WTC11 (cell line): ENCODE measurements at regions not wholly inside any gene's neighbourhood (a gene's known extent, or its start where the extent isn't known, plus 50 kb on each side); places are given as distances from the start of the nearest gene placed in this dataset.

Experiments used
- ATAC-seq: fragments of 200-7000 bp; cut with Tn5 transposase; 2 replicates; pipeline ENCODE4 v1.10.0; 2021; ENCODE audit warnings: mild to moderate bottlenecking, moderate library complexity
- CTCF ChIA-PET: fragments of 300-600 bp; sonication (Branson Sonifier 250); formaldehyde crosslinking; loops from one replicate; lab custom pipeline; 2021; ENCODE audit warnings: antibody characterized with exemption; lab: Charles Lee
- POLR2A ChIA-PET: fragments of 350-600 bp; sonication (Branson Sonifier 250); formaldehyde crosslinking; loops from one replicate; lab custom pipeline; 2021; ENCODE audit warnings: antibody characterized with exemption; lab: Charles Lee
- DNase-seq: peaks from one replicate; pipeline ENCODE4 v3.0.0; 2021; ENCODE audit warnings: low spot score
- H3K27ac Mint-ChIP-seq: 2 replicates; pipeline ENCODE4 v1.8.0; 2021; ENCODE audit warnings: mixed read lengths
- H3K27me3 Mint-ChIP-seq: 2 replicates; pipeline ENCODE4 v1.8.0; 2021; ENCODE audit warnings: low read depth, mild to moderate bottlenecking, moderate library complexity, mixed read lengths
- H3K36me3 Mint-ChIP-seq: 2 replicates; pipeline ENCODE4 v1.8.0; 2021; ENCODE audit warnings: mixed read lengths
- H3K4me1 Mint-ChIP-seq: 2 replicates; pipeline ENCODE4 v1.8.0; 2022; ENCODE audit warnings: mixed read lengths
- H3K4me3 Mint-ChIP-seq: 2 replicates; pipeline ENCODE4 v1.8.0; 2021; ENCODE audit warnings: mild to moderate bottlenecking, moderate library complexity, mixed read lengths
- H3K9me3 Mint-ChIP-seq: 2 replicates; pipeline ENCODE4 v1.8.0; 2021; ENCODE audit warnings: mixed read lengths
- CBFB ChIP-seq: sonication (generic); formaldehyde crosslinking; IDR thresholded peaks from 2 replicates; pipeline ENCODE4 v1.8.1; 2022; ENCODE audit warnings: mild to moderate bottlenecking, low read depth, missing genetic modification reagents
- CREM ChIP-seq: sonication (generic); formaldehyde crosslinking; IDR thresholded peaks from 2 replicates; pipeline ENCODE4 v1.8.1; 2022; ENCODE audit warnings: mild to moderate bottlenecking, missing genetic modification reagents, moderate library complexity
- ELF4 ChIP-seq: sonication (generic); formaldehyde crosslinking; IDR thresholded peaks from 2 replicates; pipeline ENCODE4 v1.8.1; 2022; ENCODE audit warnings: low read depth, mild to moderate bottlenecking, moderate library complexity, missing genetic modification reagents
- FOXJ3 ChIP-seq: sonication (generic); formaldehyde crosslinking; IDR thresholded peaks from 2 replicates; pipeline ENCODE4 v1.9.0; 2021; ENCODE audit warnings: missing genetic modification reagents, mild to moderate bottlenecking, borderline replicate concordance
- FOXP1 ChIP-seq: sonication (generic); formaldehyde crosslinking; IDR thresholded peaks from 2 replicates; pipeline ENCODE4 v1.8.0; 2022; ENCODE audit warnings: missing genetic modification reagents, mild to moderate bottlenecking, moderate library complexity, borderline replicate concordance
- GABPB1 ChIP-seq: sonication (generic); formaldehyde crosslinking; IDR thresholded peaks from 2 replicates; pipeline ENCODE4 v1.8.1; 2023; ENCODE audit warnings: mild to moderate bottlenecking, missing genetic modification reagents
- GRHL2 ChIP-seq: fragments of 250-450 bp; sonication (Bioruptor Pico); IDR thresholded peaks from 2 replicates; pipeline ENCODE4 v1.8.0; 2022; ENCODE audit warnings: mild to moderate bottlenecking, moderate library complexity; ENCODE audit not compliant: insufficient replicate concordance, severe bottlenecking
- GTF2I ChIP-seq: fragments of 250-450 bp; sonication (Bioruptor Pico); conservative IDR thresholded peaks from 2 replicates; pipeline ENCODE4 v1.4.0; 2021; ENCODE audit warnings: mild to moderate bottlenecking
- KAT7 ChIP-seq: sonication (generic); formaldehyde crosslinking; IDR thresholded peaks from 2 replicates; pipeline ENCODE4 v1.8.1; 2023; ENCODE audit warnings: missing genetic modification reagents, mild to moderate bottlenecking, borderline replicate concordance
- NFYB ChIP-seq: sonication (generic); formaldehyde crosslinking; conservative IDR thresholded peaks from 2 replicates; pipeline ENCODE4 v1.8.0; 2022; ENCODE audit warnings: low read depth, missing genetic modification reagents
- RELA ChIP-seq: sonication (generic); formaldehyde crosslinking; IDR thresholded peaks from 2 replicates; pipeline ENCODE4 v1.8.1; 2022; ENCODE audit warnings: missing genetic modification reagents, mild to moderate bottlenecking, borderline replicate concordance
- SMAD3 ChIP-seq: sonication (generic); formaldehyde crosslinking; IDR thresholded peaks from 2 replicates; pipeline ENCODE4 v1.8.0; 2022; ENCODE audit warnings: missing genetic modification reagents, mild to moderate bottlenecking, borderline replicate concordance
- SMAD4 ChIP-seq: sonication (generic); formaldehyde crosslinking; IDR thresholded peaks from 2 replicates; pipeline ENCODE4 v1.8.0; 2022; ENCODE audit warnings: mild to moderate bottlenecking, missing genetic modification reagents
- SOX15 ChIP-seq: fragments of 250-450 bp; sonication (Bioruptor Pico); IDR thresholded peaks from 2 replicates; pipeline ENCODE4 v1.9.0; 2021; ENCODE audit warnings: mild to moderate bottlenecking
- ZNF219 ChIP-seq: sonication (generic); formaldehyde crosslinking; IDR thresholded peaks from 2 replicates; pipeline ENCODE4 v1.8.0; 2023; ENCODE audit warnings: missing genetic modification reagents, mild to moderate bottlenecking, borderline replicate concordance
- ZNF396 ChIP-seq: fragments of 250-450 bp; sonication (Bioruptor Pico); IDR thresholded peaks from 2 replicates; pipeline ENCODE4 v1.8.0; 2021; ENCODE audit warnings: mild to moderate bottlenecking, moderate library complexity, borderline replicate concordance
- ZNF416 ChIP-seq: fragments of 250-450 bp; sonication (Bioruptor Pico); IDR thresholded peaks from 2 replicates; pipeline ENCODE4 v1.9.0; 2021; ENCODE audit warnings: mild to moderate bottlenecking, inconsistent platforms
- ZNF423 ChIP-seq: fragments of 250-450 bp; sonication (Bioruptor Pico); IDR thresholded peaks from 2 replicates; pipeline ENCODE4 v2.1.2; 2022; ENCODE audit warnings: mild to moderate bottlenecking, moderate library complexity
- ZNF671 ChIP-seq: fragments of 250-450 bp; sonication (Bioruptor Pico); IDR thresholded peaks from 2 replicates; pipeline ENCODE4 v1.8.0; 2021; ENCODE audit warnings: mild to moderate bottlenecking
- TF ChIP-seq, protein P1 (sequence below): fragments of 250-450 bp; sonication (Bioruptor Pico); IDR thresholded peaks from 2 replicates; pipeline ENCODE4 v1.9.0; 2021; ENCODE audit warnings: moderate library complexity, mild to moderate bottlenecking, inconsistent platforms, borderline replicate concordance
- TF ChIP-seq, protein P2 (sequence below): sonication (generic); formaldehyde crosslinking; IDR thresholded peaks from 2 replicates; pipeline ENCODE4 v1.8.0; 2022; ENCODE audit warnings: mild to moderate bottlenecking, missing genetic modification reagents
- TF ChIP-seq, protein P3 (sequence below): sonication (generic); formaldehyde crosslinking; IDR thresholded peaks from 2 replicates; pipeline ENCODE4 v1.8.1; 2022; ENCODE audit warnings: mild to moderate bottlenecking, moderate library complexity, missing genetic modification reagents
- TF ChIP-seq, protein P4 (sequence below): sonication (generic); formaldehyde crosslinking; IDR thresholded peaks from 2 replicates; pipeline ENCODE4 v1.8.0; 2022; ENCODE audit warnings: mild to moderate bottlenecking, missing genetic modification reagents
- TF ChIP-seq, protein P5 (sequence below): sonication (generic); formaldehyde crosslinking; IDR thresholded peaks from 2 replicates; pipeline ENCODE4 v1.8.1; 2022; ENCODE audit warnings: missing genetic modification reagents, borderline replicate concordance
- TF ChIP-seq, protein P6 (sequence below): fragments of 250-450 bp; sonication (Bioruptor Pico); IDR thresholded peaks from 2 replicates; pipeline ENCODE4 v1.9.0; 2021; ENCODE audit warnings: mild to moderate bottlenecking

DNA sequence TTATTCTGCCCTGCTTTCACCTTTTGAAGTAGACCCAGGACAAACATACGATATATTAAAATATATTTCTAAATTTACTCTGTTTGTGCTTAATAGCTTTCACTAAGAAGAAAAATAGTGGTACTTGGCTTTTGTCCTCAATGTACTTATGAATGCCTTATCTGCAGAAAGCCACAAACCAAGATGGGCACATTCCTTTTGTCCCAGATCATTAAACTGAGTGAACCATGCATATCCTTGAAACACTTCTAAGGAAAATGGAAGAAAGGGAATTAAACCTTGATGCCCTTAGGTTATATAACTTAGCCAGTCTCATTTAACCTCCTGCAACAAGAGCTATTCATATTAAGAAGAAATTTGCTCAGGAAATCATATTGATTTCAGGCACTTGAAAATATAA lies 553.8 kb upstream of the CDH9 start:
- H3K4me1 Mint-ChIP-seq = 0 out of 2 replicates have a peak, but pooled peaks cover 3% of the 10 kb centered on the region
- no peak overlapping the region for H3K4me3 Mint-ChIP-seq
- ChIA-PET CTCF (no interaction called here), POLR2A (no interaction called here)
- no peaks in the 10 kb centered on the region for H3K27me3 Mint-ChIP-seq
- DNase-seq (no peak), ATAC-seq (no peak)
- H3K9me3 Mint-ChIP-seq = peaks cover 18% of the 10 kb centered on the region
- H3K27ac Mint-ChIP-seq = no peak overlapping the region
- H3K36me3 Mint-ChIP-seq = no peaks in the 10 kb centered on the region
- TF ChIP-seq SOX15 (CRISPR knock-in tag) (no peak), KAT7 (CRISPR knock-in tag) (no peak), CBFB (CRISPR knock-in tag) (no peak), SMAD3 (CRISPR knock-in tag) (no peak), GRHL2 (CRISPR knock-in tag) (no peak), ZNF219 (no peak), ZNF423 (CRISPR knock-in tag) (no peak), ELF4 (no peak), ZNF671 (no peak), FOXP1 (CRISPR knock-in tag) (no peak), FOXJ3 (CRISPR knock-in tag) (no peak), RELA (no peak), ZNF396 (CRISPR knock-in tag) (no peak), ZNF416 (CRISPR knock-in tag) (no peak), NFYB (CRISPR knock-in tag) (no peak)
- TF ChIP-seq, protein P1, sequence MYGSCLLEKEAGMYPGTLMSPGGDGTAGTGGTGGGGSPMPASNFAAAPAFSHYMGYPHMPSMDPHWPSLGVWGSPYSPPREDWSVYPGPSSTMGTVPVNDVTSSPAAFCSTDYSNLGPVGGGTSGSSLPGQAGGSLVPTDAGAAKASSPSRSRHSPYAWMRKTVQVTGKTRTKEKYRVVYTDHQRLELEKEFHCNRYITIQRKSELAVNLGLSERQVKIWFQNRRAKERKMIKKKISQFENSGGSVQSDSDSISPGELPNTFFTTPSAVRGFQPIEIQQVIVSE (CRISPR knock-in tag) = no peak
- TF ChIP-seq, protein P2, sequence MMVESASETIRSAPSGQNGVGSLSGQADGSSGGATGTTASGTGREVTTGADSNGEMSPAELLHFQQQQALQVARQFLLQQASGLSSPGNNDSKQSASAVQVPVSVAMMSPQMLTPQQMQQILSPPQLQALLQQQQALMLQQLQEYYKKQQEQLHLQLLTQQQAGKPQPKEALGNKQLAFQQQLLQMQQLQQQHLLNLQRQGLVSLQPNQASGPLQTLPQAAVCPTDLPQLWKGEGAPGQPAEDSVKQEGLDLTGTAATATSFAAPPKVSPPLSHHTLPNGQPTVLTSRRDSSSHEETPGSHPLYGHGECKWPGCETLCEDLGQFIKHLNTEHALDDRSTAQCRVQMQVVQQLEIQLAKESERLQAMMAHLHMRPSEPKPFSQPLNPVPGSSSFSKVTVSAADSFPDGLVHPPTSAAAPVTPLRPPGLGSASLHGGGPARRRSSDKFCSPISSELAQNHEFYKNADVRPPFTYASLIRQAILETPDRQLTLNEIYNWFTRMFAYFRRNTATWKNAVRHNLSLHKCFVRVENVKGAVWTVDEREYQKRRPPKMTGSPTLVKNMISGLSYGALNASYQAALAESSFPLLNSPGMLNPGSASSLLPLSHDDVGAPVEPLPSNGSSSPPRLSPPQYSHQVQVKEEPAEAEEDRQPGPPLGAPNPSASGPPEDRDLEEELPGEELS = no peak
- TF ChIP-seq, protein P3, sequence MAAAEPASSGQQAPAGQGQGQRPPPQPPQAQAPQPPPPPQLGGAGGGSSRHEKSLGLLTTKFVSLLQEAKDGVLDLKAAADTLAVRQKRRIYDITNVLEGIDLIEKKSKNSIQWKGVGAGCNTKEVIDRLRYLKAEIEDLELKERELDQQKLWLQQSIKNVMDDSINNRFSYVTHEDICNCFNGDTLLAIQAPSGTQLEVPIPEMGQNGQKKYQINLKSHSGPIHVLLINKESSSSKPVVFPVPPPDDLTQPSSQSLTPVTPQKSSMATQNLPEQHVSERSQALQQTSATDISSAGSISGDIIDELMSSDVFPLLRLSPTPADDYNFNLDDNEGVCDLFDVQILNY (CRISPR knock-in tag) = no peak
- TF ChIP-seq, protein P4, sequence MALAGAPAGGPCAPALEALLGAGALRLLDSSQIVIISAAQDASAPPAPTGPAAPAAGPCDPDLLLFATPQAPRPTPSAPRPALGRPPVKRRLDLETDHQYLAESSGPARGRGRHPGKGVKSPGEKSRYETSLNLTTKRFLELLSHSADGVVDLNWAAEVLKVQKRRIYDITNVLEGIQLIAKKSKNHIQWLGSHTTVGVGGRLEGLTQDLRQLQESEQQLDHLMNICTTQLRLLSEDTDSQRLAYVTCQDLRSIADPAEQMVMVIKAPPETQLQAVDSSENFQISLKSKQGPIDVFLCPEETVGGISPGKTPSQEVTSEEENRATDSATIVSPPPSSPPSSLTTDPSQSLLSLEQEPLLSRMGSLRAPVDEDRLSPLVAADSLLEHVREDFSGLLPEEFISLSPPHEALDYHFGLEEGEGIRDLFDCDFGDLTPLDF (CRISPR knock-in tag) = no peak
- TF ChIP-seq, all 79 proteins: peak for 0

DNA sequence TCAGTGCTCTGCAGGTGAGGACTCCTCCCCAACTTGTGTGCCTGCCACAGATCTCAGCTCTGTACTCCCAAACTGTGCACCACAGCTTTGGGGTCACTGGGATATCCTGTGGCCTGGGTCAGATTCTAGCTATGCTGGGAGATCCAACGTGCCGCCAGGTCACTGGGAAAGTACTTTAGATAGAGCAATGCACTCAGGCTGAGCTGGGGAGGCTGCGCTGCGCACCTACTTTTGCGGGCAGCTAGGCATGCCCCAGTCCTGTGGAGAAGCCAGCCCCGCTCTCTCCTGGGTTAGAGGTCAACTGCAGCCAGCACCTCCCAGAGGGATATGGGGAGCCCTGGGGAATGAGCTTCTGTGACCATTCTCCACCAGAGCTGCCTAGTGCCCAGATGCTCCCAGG lies 552.1 kb upstream of the CDH9 start:
- ATAC-seq (peak; percentile 28; the same call in 1 of the 2 replicates), DNase-seq (no peak)
- H3K36me3 Mint-ChIP-seq = 0 out of 2 replicates have a peak, but pooled peaks cover 4% of the 10 kb centered on the region
- H3K27me3 Mint-ChIP-seq = no peaks in the 10 kb centered on the region
- H3K9me3 Mint-ChIP-seq = peaks cover 14% of the 10 kb centered on the region
- H3K4me1 Mint-ChIP-seq = peaks cover 9% of the 10 kb centered on the region; the same call in 1 of the 2 replicates
- no peak overlapping the region for H3K27ac Mint-ChIP-seq
- ChIA-PET CTCF (no interaction called here), POLR2A (no interaction called here)
- no peak overlapping the region for H3K4me3 Mint-ChIP-seq
- TF ChIP-seq, protein P5, sequence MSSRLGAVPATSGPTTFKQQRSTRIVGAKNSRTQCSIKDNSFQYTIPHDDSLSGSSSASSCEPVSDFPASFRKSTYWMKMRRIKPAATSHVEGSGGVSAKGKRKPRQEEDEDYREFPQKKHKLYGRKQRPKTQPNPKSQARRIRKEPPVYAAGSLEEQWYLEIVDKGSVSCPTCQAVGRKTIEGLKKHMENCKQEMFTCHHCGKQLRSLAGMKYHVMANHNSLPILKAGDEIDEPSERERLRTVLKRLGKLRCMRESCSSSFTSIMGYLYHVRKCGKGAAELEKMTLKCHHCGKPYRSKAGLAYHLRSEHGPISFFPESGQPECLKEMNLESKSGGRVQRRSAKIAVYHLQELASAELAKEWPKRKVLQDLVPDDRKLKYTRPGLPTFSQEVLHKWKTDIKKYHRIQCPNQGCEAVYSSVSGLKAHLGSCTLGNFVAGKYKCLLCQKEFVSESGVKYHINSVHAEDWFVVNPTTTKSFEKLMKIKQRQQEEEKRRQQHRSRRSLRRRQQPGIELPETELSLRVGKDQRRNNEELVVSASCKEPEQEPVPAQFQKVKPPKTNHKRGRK (CRISPR knock-in tag) = no peak
- TF ChIP-seq, protein P2 = no peak
- TF ChIP-seq CREM (CRISPR knock-in tag) = no peak
- no peak for TF ChIP-seq ZNF219
- TF ChIP-seq, protein P1 (CRISPR knock-in tag) = no peak
- TF ChIP-seq GTF2I = no peak
- TF ChIP-seq SMAD4 (CRISPR knock-in tag) = no peak
- TF ChIP-seq, protein P6, sequence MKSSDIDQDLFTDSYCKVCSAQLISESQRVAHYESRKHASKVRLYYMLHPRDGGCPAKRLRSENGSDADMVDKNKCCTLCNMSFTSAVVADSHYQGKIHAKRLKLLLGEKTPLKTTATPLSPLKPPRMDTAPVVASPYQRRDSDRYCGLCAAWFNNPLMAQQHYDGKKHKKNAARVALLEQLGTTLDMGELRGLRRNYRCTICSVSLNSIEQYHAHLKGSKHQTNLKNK (CRISPR knock-in tag) = no peak
- no peak for TF ChIP-seq GABPB1 (CRISPR knock-in tag)
